Lung (tissue), 11 donors: ENCODE measurements at regions not wholly inside any gene's neighbourhood (a gene's known extent, or its start where the extent isn't known, plus 50 kb on each side); places are given as distances from the start of the nearest gene placed in this dataset.

ENCODE experiments used
- ATAC-seq: fragments of 200-7000 bp; cut with Tn5 transposase; one replicate; pipeline ENCODE4 v1.9.1; 2020; ENCODE audit warnings: moderate number of reproducible peaks; ENCODE audit not compliant: insufficient read depth, low FRiP score
- DNase-seq, 3 donors: peaks; one replicate each; pipeline ENCODE4 v3.0.0-alpha.2; 2013 to 2017
- H3K27ac ChIP-seq, 2 donors: one replicate each; pipeline ENCODE4 v1.5.1; 2013; ENCODE audit warnings: mild to moderate bottlenecking in 2 of 2, moderate library complexity in 2 of 2, control low read depth in 1 of 2, inconsistent platforms in 1 of 2, low read depth in 1 of 2, low read length in 1 of 2
- H3K27me3 ChIP-seq, 3 donors: one replicate each; pipeline ENCODE4 v1.5.1; 2013; ENCODE audit warnings: low read length in 2 of 3; ENCODE audit not compliant: control insufficient read depth in 3 of 3, insufficient read depth in 3 of 3
- H3K36me3 ChIP-seq, 4 donors: one replicate each; pipeline ENCODE4 v1.5.1; 2013; ENCODE audit warnings: low read length in 4 of 4, mild to moderate bottlenecking in 1 of 4, moderate library complexity in 1 of 4; ENCODE audit not compliant: control insufficient read depth in 4 of 4, insufficient read depth in 4 of 4
- H3K4me1 ChIP-seq, 5 donors: one replicate each; pipeline ENCODE4 v1.5.1; 2013; ENCODE audit warnings: low read length in 5 of 5, mild to moderate bottlenecking in 2 of 5, moderate library complexity in 1 of 5; ENCODE audit not compliant: control insufficient read depth in 5 of 5, insufficient read depth in 5 of 5
- H3K4me3 ChIP-seq: one replicate; pipeline ENCODE4 v1.5.1; 2013; ENCODE audit warnings: mild to moderate bottlenecking, control low read depth, moderate library complexity
- H3K9ac ChIP-seq, 2 donors: one replicate each; pipeline ENCODE4 v1.5.1; 2013; ENCODE audit warnings: low read length in 2 of 2, control low read depth in 1 of 2; ENCODE audit not compliant: insufficient read depth in 1 of 2
- H3K9me3 ChIP-seq, 4 donors: one replicate each; pipeline ENCODE4 v1.5.1; 2013; ENCODE audit warnings: low read length in 3 of 4, mild to moderate bottlenecking in 1 of 4, moderate library complexity in 1 of 4; ENCODE audit not compliant: control insufficient read depth in 4 of 4, insufficient read depth in 3 of 4
- WGBS, 2 donors: extraction: QIAGEN DNeasy Blood & Tissue Kit; methylation state at CpG; one replicate each; pipeline ENCODE4 v1.1.7; 2013; 5-methylcytosine and 5-hydroxymethylcytosine counted together
- TF ChIP-seq, protein P1 (sequence below): IDR thresholded peaks from 2 replicates; pipeline ENCODE4 v1.5.1; 2012; ENCODE audit warnings: mild to moderate bottlenecking; ENCODE audit errors: control extremely low read depth, extremely low read depth
- donor health status: control.
- donor health status: control.
- donor health status: Bipolar disorder and iron deficiency.
- donor health status: healthy.
- donor health status: DM: yes; HTN: yes; CAD: no.

GRCh38 chr18:55910296-55910695 is 322.3 kb upstream of the TCF4 start:
- WGBS, 2 donors: 46 to 52% methylated on average over 2 of the region's 2 CpGs
- DNase-seq (no peak), ATAC-seq (no peak)
- TF ChIP-seq, protein P1, sequence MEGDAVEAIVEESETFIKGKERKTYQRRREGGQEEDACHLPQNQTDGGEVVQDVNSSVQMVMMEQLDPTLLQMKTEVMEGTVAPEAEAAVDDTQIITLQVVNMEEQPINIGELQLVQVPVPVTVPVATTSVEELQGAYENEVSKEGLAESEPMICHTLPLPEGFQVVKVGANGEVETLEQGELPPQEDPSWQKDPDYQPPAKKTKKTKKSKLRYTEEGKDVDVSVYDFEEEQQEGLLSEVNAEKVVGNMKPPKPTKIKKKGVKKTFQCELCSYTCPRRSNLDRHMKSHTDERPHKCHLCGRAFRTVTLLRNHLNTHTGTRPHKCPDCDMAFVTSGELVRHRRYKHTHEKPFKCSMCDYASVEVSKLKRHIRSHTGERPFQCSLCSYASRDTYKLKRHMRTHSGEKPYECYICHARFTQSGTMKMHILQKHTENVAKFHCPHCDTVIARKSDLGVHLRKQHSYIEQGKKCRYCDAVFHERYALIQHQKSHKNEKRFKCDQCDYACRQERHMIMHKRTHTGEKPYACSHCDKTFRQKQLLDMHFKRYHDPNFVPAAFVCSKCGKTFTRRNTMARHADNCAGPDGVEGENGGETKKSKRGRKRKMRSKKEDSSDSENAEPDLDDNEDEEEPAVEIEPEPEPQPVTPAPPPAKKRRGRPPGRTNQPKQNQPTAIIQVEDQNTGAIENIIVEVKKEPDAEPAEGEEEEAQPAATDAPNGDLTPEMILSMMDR: no peak
- H3K4me3 ChIP-seq: no peak overlapping the region
- H3K9me3 ChIP-seq: no peaks in the 10 kb centered on the region
- no peaks in the 10 kb centered on the region for H3K36me3 ChIP-seq
- H3K27me3 ChIP-seq: no peaks in the 10 kb centered on the region
- no peak overlapping the region for H3K27ac ChIP-seq
- H3K9ac ChIP-seq: no peak overlapping the region
- H3K4me1 ChIP-seq: peaks cover 0 to 57% (median 4%) of the 10 kb centered on the region in 5 donors

DNA sequence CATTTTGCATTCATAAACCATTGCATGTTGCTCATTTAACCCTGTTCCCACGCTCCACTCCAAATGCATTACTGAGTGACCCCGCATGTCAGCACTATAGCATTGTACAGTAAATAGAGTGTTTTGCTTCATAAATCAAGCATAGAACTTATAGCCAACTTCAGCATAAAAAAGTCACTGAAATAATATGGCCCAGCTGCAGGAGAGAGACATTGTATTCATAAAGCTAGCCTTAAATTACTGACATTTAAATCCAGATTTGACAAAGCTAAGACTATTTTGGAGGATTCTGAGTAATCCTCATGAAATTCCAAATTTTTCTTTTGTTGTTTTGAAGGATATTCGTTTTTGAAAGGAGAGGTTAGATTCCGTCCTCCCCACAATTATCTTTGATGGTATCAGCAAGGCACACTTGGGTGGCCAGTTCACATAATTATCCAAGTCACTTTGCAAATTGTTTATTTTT is 320.9 kb upstream of the TCF4 start:
- 76 to 90% methylated on average over 4 of the region's 4 CpGs for WGBS, 2 donors
- DNase-seq (peak; percentile 26 to 85 (median 78)), ATAC-seq (no peak)
- Histone ChIP-seq H3K27ac (no peak overlapping the region), H3K9ac (peak overlapping the region in 1 of 2 donors; percentile 11), H3K4me3 (no peak overlapping the region), H3K36me3 (no peaks in the 10 kb centered on the region), H3K4me1 (peaks cover 0 to 48% (median 4%) of the 10 kb centered on the region in 5 donors), H3K9me3 (no peaks in the 10 kb centered on the region), H3K27me3 (no peaks in the 10 kb centered on the region)
- TF ChIP-seq, protein P1: no peak

GRCh38 chr18:55907453-55908175 is 319.6 kb upstream of the TCF4 start:
- peak; percentile 71 to 89 (median 88) for DNase-seq
- WGBS, 2 donors: 54 to 72% methylated on average over 6 of the region's 6 CpGs
- no peaks in the 10 kb centered on the region for H3K36me3 ChIP-seq
- ATAC-seq: no peak
- H3K4me3 ChIP-seq: no peak overlapping the region
- no peaks in the 10 kb centered on the region for H3K27me3 ChIP-seq
- peaks cover 0 to 1% (median 0%) of the 10 kb centered on the region in 4 donors for H3K9me3 ChIP-seq
- TF ChIP-seq, protein P1: no peak
- H3K4me1 ChIP-seq: peaks cover 0 to 48% (median 4%) of the 10 kb centered on the region in 5 donors
- peak overlapping the region in 1 of 2 donors; percentile 34 for H3K9ac ChIP-seq
- H3K27ac ChIP-seq: no peak overlapping the region
